HG02885 (cell line): ENCODE measurements at regions not wholly inside any gene's neighbourhood (a gene's known extent, or its start where the extent isn't known, plus 50 kb on each side); places are given as distances from the start of the nearest gene placed in this dataset.
"Not testable (repeated sequence)": the region's sequence is repeated elsewhere in the genome, so short reads cannot be mapped to it uniquely, and the experiment has no call there.

Experiments
- ATAC-seq: cut with Tn5 transposase; IDR thresholded peaks from one replicate; pipeline ENCODE4 v1.9.1; 2021; ENCODE audit warnings: mild to moderate bottlenecking; ENCODE audit not compliant: unreplicated experiment, poor library complexity

DNA sequence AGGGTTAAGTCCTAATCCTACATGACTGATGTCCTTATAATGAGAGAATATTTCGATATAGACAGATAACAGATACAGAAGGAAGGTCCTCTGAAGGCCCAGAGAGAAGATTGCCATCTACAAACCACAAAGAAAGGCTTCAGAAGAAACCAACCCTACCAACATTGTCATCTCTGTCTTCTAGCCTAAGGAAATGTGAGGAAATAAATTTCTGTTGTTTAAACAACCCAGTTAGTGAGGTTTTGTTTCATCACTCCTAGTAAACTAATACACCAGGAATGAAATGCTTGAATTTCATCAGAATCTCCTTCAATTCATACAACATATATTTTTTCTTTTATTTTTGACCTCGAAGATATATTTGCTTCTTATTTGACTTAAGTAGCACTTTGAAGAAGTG is 1527.8 kb downstream of the STIM2 start:
- ATAC-seq, result no peak

GRCh38 chr4:28391877-28392276 is 1531.2 kb downstream of the STIM2 start:
- no peak for ATAC-seq

- no peak for ATAC-seq
These were observed 1542.1 kb downstream of the STIM2 start for GRCh38 chr4:28402751-28403150.

- ATAC-seq, result no peak
These were observed 1560.6 kb downstream of the STIM2 start for GRCh38 chr4:28421221-28421620.

- no peak for ATAC-seq
These were observed 1565.6 kb downstream of the STIM2 start for GRCh38 chr4:28426251-28426650.

DNA sequence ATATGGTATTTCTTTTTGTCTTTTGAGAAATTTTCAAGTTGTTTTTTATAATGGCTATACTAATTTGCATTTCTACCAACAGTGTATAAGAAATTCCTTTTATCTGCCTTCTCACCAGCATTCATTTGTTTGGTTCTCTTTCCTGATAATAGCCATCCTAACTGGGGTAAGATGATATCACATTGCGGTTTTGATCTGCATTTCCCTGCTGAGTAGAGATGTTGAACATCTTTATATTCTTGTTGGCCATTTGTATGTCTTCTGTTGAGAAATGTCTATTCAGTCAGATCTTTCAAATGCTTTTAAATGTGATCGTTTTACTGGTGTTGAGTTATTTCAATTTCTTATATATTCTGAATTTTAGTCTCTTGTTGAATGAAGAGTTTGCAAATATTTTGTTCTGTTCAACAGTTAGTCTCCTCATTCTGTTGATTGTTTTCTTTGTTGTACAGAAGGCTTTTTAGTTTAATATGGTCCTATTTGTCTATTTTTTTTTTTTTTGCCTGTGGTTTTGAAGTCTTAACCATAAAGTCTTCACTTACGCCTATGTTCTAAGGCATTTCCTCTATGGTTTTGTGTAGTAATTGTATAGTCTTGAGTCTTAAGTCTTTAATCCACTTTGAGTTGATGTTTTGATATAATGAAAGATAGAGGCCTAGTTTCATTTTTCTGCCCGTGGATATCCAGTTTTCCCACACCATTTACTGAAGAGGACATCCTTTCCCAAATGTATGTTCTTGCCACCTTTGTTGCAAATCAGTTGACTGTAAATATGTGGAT is 1566.9 kb downstream of the STIM2 start:
- no peak for ATAC-seq

DNA sequence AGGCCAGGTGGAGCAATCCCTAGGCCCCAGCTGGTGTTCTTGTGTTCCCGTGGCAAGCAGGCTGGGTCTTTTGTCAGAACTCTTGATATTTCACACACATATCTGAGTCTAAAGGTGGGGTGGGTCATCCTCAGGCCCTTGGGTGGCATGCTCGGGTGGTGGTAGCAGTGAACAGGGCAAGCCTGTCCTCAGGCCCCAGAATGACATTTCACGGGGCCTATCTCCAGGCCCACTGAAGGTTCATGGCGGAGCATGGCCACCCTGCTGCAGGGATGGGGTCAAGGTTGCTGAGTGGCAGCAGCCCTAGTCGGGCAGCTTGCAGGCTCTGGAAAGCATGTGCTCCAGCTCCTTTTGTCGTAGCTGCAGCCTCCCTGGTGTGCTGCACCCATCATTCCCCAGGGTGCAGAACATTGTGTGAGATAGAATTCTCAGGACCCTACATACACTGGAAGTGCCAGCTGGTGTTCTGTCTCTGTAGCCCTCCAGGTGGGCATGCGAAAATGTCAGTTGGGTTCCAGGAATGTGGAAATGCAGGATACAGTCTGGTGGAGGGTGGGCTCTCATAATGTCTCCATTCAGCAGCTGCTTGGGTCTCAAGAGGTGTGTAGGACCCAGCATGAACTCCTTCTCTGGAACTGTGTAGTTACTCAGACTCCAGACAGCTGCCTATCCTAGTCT is 1571.8 kb downstream of the STIM2 start:
- ATAC-seq, result no peak

GRCh38 chr4:28435314-28435713 is 1574.7 kb downstream of the STIM2 start:
- no peak for ATAC-seq

GRCh38 chr4:28436191-28437080 is 1575.8 kb downstream of the STIM2 start:
- ATAC-seq, result no peak

- no peak for ATAC-seq
These were observed 1582.7 kb downstream of the STIM2 start for GRCh38 chr4:28443371-28443770.

DNA sequence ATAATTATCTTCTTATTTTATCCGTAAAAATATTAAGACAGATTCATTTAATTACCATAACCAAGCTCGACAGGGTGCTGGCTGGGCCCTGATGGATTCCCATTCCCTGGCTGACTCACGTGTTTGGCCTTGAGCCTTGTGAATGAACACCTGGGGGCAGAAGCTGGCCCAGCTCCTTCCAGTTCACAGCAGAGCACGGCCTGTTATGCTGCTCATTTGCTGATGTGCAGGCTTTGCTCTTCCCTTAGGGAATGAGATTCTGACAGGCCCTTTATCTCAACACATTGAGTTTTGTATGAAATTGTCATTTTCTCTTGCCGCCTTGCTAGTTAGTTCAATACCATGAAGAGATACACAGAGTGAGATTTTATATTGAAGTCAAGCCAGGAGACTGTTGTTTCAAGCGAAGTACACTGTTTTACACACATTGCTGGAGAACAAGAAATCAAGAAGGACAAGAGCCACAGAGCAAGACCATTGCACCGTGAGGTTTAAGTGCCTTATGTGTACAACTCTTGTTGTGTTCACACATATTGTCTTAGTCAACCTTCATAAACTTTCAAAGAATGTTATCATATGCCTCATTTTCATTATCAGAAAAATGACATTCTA is 1583.3 kb downstream of the STIM2 start:
- no peak for ATAC-seq

DNA sequence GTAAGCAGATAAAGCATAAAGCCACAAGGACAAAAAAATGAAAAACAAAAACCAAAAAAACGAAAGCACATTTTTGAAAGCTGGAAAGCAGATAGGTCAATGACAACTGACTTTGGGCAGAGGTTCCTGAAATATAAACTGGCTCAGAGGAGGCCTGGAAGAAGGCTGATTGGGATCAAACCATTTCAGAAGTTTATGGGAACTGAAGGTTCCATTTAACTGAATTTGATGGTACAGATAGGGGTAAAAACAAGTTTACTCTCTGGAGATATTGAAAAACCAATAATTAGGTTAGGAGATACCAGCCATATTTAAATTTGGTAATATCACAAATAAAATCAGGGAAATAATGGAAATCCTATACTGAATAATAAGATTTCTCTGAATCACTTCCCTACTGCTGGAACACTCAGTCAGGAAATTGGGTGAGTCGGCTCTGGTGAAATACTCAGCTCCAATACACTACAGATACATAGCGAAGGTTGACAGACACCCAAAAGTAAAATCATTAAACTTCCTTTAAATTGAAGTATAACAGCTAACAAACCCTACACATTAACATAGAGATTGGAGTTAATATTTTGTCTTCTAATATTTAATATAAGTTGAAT is 1584.3 kb downstream of the STIM2 start:
- ATAC-seq, result no peak

DNA sequence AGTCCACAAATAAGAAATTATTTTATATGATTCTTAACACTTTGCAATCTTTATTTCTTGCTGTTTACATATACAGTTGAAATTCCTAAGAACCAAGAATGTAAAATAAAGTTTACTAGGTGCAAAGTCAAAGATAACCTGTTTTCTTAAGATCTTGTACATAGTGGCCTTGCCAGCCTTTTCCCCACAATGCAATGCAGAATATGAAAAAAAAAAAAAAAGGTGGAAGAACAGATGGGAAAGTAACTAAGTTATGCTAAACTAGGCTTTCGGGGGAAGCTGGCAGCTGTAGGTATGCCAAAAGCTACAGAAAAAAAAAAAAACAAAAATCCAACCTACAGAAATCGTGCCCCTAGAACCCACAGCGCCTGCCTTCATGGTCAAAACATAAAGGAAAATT is 1588.4 kb downstream of the STIM2 start:
- ATAC-seq, result no peak

- ATAC-seq, result no peak
These were observed 1590.7 kb downstream of the STIM2 start for GRCh38 chr4:28451346-28451745.

DNA sequence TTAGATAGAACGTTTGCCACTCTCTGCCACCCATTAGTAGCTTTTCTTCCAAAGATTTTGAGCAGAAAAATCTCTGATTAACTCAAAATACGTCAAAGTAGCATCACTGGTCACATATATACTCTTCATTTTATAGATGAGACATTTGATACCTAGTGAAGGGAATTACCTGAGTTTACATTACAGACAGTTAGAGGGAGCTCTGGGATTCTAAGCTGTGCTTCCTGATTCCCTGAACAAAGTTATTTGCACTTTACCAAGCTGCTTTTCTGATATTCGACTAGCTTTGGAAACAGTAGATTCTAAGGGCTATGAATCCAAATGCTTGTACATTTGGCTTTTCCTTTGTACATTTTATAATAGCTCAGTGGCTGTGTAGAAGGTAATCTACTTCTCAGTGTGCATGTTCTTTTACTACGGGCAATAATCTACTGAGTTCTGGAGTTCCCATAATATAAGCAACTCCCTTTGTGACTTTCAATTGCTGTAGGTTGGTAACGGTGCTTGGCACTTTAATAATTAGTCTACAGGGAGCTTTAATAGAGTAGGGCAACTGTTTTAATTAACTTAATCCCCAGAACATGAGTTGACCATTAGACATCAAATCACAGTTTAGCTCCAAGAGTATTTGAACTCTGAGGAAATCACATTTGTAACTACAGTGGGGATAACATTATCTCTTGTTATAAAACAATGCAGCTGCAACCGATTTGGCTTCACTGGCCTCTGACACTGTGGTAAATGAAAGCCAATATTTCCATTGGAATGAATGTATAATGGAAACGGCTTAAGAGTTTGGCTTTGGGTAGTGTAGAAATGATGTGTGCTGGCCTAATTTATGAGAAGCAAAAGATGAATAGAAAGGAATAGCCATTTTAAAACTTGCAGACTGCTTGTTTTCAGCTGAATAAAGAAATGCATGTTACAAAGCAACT is 1602.4 kb downstream of the STIM2 start:
- no peak for ATAC-seq

GRCh38 chr4:28464823-28465222 is 1604.2 kb downstream of the STIM2 start:
- ATAC-seq, result no peak

GRCh38 chr4:28466886-28467285 is 1606.2 kb downstream of the STIM2 start:
- ATAC-seq, result not testable (repeated sequence)

DNA sequence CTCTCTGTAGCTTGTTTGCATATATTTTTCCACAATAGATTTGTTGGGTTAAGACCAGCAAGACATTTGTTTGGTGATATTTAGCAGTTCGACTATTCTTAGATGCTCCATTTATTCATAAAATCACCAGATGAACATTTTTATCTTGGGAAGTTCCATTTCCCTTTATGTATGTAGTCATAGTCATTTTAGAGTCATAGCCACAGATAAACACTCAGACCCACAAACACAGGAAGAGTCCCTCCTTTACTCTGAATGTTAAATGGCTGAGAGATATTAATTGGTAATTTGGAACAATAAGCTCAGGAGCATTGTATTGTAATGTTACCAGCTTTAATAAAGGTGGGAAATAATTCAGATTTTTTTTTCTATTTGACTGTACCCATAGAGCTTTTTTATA is 1608.7 kb downstream of the STIM2 start:
- ATAC-seq, result no peak

DNA sequence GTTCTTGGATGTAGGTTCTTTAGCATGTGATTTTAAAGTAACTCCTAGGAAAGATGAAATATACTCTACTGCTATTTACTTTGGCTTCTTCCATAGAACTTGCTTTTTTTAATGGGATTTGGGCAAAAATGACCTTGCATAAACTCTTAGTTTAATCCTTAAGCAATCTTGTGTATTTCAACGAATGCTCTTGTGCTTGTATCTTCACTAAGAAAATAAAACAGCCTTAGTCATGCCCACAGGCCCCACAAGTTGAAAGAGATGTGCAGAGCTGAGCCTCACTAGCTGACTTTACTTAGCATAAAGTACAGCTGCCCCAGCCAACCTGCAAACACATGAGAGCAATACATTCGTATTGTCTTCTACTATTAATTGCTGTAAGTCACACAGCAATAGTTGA is 1609.2 kb downstream of the STIM2 start:
- ATAC-seq, result no peak
